Adrenal gland (tissue), 9 donors: ENCODE measurements at regions not wholly inside any gene's neighbourhood (a gene's known extent, or its start where the extent isn't known, plus 50 kb on each side); places are given as distances from the start of the nearest gene placed in this dataset.
A peak's percentile ranks its signal among the peaks of the same experiment; 100 is the strongest.
"Not testable (repeated sequence)": the region's sequence is repeated elsewhere in the genome, so short reads cannot be mapped to it uniquely, and the experiment has no call there.

Experiments used
- DNase-seq, 7 donors: peaks; one replicate each; pipeline ENCODE4 v3.0.0-alpha.2; 2019 to 2020
- H3K27ac ChIP-seq, 5 donors: fragments of 200-600 bp; sonication (generic) in 4 of 5; 1 replicate in 3 of 5; 2 replicates in 2 of 5; pipeline versions ENCODE4 v1.5.1 to v1.8.0; 2016 to 2020; ENCODE audit warnings: mild to moderate bottlenecking in 1 of 5
- H3K27me3 ChIP-seq: fragments of 200-600 bp; 2 replicates; pipeline ENCODE4 v1.8.0; 2021
- H3K36me3 ChIP-seq, 2 donors: fragments of 200-600 bp; replicated peaks in 1 of 2; 1 replicate in 1 of 2; 2 replicates in 1 of 2; pipeline versions ENCODE4 v1.5.1 to v1.8.0; 2018 to 2022
- H3K4me1 ChIP-seq, 2 donors: fragments of 200-600 bp; replicated peaks in 1 of 2; 1 replicate in 1 of 2; 2 replicates in 1 of 2; pipeline versions ENCODE4 v1.5.1 to v1.8.0; 2018 to 2021
- H3K4me3 ChIP-seq, 4 donors: fragments of 200-600 bp; sonication (generic) in 3 of 4; one replicate each; pipeline ENCODE4 v1.5.1; 2016 to 2018
- H3K9me3 ChIP-seq, 3 donors: fragments of 200-600 bp; sonication (generic) in 1 of 3; replicated peaks in 1 of 3; 1 replicate in 2 of 3; 2 replicates in 1 of 3; pipeline versions ENCODE4 v1.5.1 to v1.8.0; 2016 to 2021
- POLR2A ChIP-seq, 2 donors: fragments of 450-650 bp; IDR thresholded peaks; one replicate each; pipeline ENCODE4 v1.6.1; 2017; ENCODE audit warnings: antibody characterized with exemption in 2 of 2, mild to moderate bottlenecking in 2 of 2, moderate library complexity in 1 of 2
- WGBS, 4 donors: extraction: QIAGEN DNeasy Blood & Tissue Kit in 2 of 4; methylation state at CpG; one replicate each; pipeline versions ENCODE4 v1.1.5 to v1.1.7; 2013 to 2017; 5-methylcytosine and 5-hydroxymethylcytosine counted together
- intact Hi-C, 2 donors: fragments of 100-400 bp; cut with DNase I; formaldehyde crosslinking; loops; one replicate each; pipeline versions ENCODE4 v1.14.1 to v1.15.0; 2022 to 2023
- TF ChIP-seq, protein P1 (sequence below), 6 experiments: fragments of 450-650 bp in 4 of 6; fragments of 200-600 bp in 2 of 6; sonication (generic) in 1 of 6; IDR thresholded peaks; 1 replicate in 5 of 6; 2 replicates in 1 of 6; pipeline versions ENCODE4 v1.5.1 to v1.8.0; 2016 to 2021; ENCODE audit warnings: antibody characterized with exemption in 6 of 6, mild to moderate bottlenecking in 2 of 6, moderate library complexity in 1 of 6
- donor health status: healthy with polysubstance abuse.
- donor health status: Bipolar disorder and iron deficiency.
- donor health status: DM: yes; HTN: yes; CAD: no.
- donor health status: DM: no; HTN: no; CAD: no.
- donor health status: DM: no; HTN: no; CAD: no.

DNA sequence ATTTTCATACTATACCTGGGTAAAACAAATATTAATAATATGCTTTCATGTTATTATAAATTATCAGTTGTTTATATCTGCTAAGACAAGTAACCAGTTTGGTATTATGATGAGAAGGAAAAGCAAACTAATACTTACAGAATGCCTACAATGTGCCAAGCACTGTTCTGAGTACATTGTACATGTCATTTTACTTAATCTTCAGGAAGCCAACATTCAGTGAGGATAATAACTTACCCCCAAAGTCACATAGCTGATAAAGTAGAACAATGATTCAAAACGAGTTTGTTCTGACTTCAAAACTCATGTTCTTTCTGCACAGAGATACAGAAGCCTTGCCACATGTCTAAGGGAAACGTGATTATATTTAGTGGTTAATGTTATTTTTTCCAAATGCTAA lies 89.0 kb upstream of the DIO2 start:
- 47 to 56% (median 49%) methylated on average over 2 of the region's 2 CpGs for WGBS, 4 donors
- Histone ChIP-seq H3K27ac (no peak overlapping the region), H3K4me3 (no peak overlapping the region), H3K27me3 (no peaks in the 10 kb centered on the region), H3K36me3 (no peaks in the 10 kb centered on the region), H3K9me3 (no peaks in the 10 kb centered on the region), H3K4me1 (no peaks in the 10 kb centered on the region)
- intact Hi-C loops: no loop called here
- TF ChIP-seq, protein P1, sequence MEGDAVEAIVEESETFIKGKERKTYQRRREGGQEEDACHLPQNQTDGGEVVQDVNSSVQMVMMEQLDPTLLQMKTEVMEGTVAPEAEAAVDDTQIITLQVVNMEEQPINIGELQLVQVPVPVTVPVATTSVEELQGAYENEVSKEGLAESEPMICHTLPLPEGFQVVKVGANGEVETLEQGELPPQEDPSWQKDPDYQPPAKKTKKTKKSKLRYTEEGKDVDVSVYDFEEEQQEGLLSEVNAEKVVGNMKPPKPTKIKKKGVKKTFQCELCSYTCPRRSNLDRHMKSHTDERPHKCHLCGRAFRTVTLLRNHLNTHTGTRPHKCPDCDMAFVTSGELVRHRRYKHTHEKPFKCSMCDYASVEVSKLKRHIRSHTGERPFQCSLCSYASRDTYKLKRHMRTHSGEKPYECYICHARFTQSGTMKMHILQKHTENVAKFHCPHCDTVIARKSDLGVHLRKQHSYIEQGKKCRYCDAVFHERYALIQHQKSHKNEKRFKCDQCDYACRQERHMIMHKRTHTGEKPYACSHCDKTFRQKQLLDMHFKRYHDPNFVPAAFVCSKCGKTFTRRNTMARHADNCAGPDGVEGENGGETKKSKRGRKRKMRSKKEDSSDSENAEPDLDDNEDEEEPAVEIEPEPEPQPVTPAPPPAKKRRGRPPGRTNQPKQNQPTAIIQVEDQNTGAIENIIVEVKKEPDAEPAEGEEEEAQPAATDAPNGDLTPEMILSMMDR (IDR thresholded peaks at IDR 0.05): no peak
- no peak for TF ChIP-seq POLR2A (IDR thresholded peaks at IDR 0.05)
- no peak for DNase-seq

DNA sequence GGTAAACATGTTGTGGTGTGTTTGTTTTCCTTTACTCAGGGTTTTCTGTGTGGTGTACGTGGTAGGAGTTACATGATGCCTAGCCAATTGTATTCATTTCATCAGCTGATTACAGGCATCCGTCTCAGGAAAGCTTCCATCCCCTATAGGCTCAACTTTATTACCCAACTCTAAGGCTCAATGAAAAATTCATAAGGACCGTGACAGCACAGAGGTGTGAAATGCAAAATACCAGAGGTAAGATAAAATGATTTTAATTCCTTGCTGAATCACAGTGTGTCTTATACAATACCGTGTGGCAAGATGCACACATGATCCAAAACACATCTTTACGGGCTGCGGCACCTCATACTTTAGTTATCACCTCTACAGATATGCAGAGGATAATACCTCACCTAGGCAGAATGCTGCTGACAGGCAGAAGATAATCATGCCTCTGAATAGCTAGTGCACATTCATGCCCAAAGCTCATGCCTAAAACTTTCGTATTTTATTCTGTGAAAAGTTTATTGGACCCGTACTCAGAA lies 87.2 kb upstream of the DIO2 start:
- 90 to 96% (median 92%) methylated on average over 8 of the region's 8 CpGs for WGBS, 4 donors
- no peaks in the 10 kb centered on the region for H3K27me3 ChIP-seq
- no peak for DNase-seq
- TF ChIP-seq, protein P1 (IDR thresholded peaks at IDR 0.05): no peak
- H3K27ac ChIP-seq: no peak overlapping the region
- H3K4me1 ChIP-seq: no peaks in the 10 kb centered on the region
- H3K9me3 ChIP-seq: no peaks in the 10 kb centered on the region
- no peaks in the 10 kb centered on the region for H3K36me3 ChIP-seq
- intact Hi-C loops: no loop called here
- no peak overlapping the region for H3K4me3 ChIP-seq

DNA sequence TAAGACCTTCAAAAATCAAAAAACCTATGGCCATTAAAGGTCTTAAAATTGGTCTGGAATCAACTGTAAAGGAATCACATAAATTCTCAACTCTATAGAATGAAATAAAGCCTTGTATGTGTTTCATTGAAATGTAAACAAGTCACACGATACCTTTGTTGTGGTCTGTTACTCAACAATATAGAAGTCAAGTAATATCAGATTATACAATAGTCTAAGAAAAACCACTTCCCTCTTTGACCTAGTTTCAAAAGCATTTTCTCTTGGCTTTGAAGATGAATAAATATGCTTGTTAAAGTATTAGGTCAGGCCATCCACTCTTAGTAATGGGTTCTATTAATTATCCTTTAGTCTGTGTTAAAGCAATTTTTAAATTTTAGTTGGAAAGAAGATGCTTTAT lies 79.8 kb upstream of the DIO2 start:
- Histone ChIP-seq H3K27me3 (no peaks in the 10 kb centered on the region), H3K4me3 (no peak overlapping the region), H3K9me3 (peaks cover 0 to 11% (median 0%) of the 10 kb centered on the region in 3 donors), H3K4me1 (no peaks in the 10 kb centered on the region), H3K36me3 (no peaks in the 10 kb centered on the region), H3K27ac (no peak overlapping the region)
- intact Hi-C loops: no loop called here
- WGBS, 4 donors: 76 to 92% (median 85%) methylated on average over 1 of the region's 1 CpG
- TF ChIP-seq, protein P1 (IDR thresholded peaks at IDR 0.05): no peak
- no peak for TF ChIP-seq POLR2A (IDR thresholded peaks at IDR 0.05)
- DNase-seq: no peak

DNA sequence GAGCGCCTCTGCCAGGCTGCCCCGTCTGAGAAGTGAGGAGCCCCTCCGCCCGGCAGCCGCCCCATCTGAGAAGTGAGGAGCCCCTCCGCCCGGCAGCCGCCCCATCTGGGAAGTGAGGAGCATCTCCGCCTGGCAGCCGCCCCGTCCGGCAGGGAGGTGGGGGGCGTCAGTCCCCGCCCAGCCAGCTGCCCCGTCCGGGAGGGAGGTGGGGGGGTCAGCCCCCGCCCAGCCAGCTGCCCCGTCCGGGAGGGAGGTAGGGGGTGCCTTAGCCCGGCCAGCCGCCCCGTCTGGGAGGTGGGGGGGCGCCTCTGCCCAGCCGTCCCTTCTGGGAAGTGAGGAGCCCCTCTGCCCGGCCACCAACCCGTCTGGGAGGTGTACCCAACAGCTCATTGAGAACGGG lies 75.4 kb upstream of the DIO2 start:
- DNase-seq: peak in 1 of 7 donors; percentile 15
- WGBS, 4 donors: 89 to 98% (median 94%) methylated on average over 3 to 27 of the region's 27 CpGs

DNA sequence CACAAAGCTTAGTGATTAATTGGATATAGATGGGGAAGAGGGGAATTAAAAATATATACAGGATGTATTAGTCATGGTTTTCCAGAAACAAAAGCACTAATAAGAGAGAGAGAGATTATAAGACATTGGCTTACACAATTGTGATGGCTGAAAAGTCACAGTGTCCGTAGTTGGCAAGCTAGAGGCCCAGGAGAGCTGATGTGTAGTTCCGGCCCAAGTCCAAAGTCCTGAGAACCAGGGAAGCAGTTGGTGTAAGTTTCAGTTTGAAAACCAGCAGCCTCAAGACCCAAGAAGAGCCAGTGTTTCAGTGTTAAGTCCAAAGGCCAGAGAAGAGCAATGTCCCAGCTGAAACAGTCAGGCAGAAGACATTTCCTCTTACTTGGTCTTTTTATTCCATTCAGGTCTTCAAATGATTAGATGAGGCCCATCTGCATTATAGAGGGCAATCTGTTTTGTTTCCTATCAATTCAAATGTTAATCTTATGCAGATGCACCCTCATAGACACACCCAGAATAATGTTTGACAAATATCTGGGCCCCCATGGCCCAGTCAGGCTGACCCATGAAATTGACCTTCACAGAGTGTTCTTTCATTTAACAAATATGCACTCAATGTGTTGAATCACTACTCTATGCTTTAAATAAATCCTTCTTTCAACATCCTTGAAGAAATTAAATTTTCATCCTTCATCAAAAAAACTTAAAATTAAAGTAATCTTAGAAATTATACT lies 67.2 kb upstream of the DIO2 start:
- Histone ChIP-seq H3K9me3 (no peaks in the 10 kb centered on the region), H3K4me1 (no peaks in the 10 kb centered on the region), H3K27me3 (no peaks in the 10 kb centered on the region), H3K4me3 (no peak overlapping the region), H3K36me3 (no peaks in the 10 kb centered on the region), H3K27ac (no peak overlapping the region)
- TF ChIP-seq, protein P1 (IDR thresholded peaks at IDR 0.05): no peak
- TF ChIP-seq POLR2A (IDR thresholded peaks at IDR 0.05): no peak
- intact Hi-C loops: no loop called here
- WGBS, 4 donors: 80 to 85% (median 80%) methylated on average over 2 of the region's 2 CpGs
- peak in 1 of 7 donors; percentile 13 for DNase-seq

More for the DNA sequence above, 75.4 kb upstream of the DIO2 start:
- H3K27ac ChIP-seq, H3K27me3 ChIP-seq, H3K4me1 ChIP-seq, H3K4me3 ChIP-seq, intact Hi-C loops, H3K36me3 ChIP-seq: not testable (repeated sequence)
- peaks cover 0 to 10% (median 0%) of the 10 kb centered on the region in 3 donors for H3K9me3 ChIP-seq
